ENCODE measurements at regions not wholly inside any gene's neighbourhood (a gene's known extent, or its start where the extent isn't known, plus 50 kb on each side); places are given as distances from the start of the nearest gene placed in this dataset.

- TF ChIP-seq POLR2A (IDR thresholded peaks at IDR 0.05) (no peak), CTCF (IDR thresholded peaks at IDR 0.05) (no peak), POLR2AphosphoS5 (IDR thresholded peaks at IDR 0.05) (peak in 1 of 4 donors; percentile 35)
These were observed 243.6 kb upstream of the CTSO start for GRCh38 chr4:156197216-156197615.

All from sigmoid colon (tissue), 4 donors.